NB4 (cell line): ENCODE measurements at regions not wholly inside any gene's neighbourhood (a gene's known extent, or its start where the extent isn't known, plus 50 kb on each side); places are given as distances from the start of the nearest gene placed in this dataset.

Source experiments
- MYC ChIP-seq: IDR thresholded peaks from 2 replicates; pipeline ENCODE4 v1.6.1; 2011; ENCODE audit warnings: low read depth, low read length
- POLR2A ChIP-seq: IDR thresholded peaks from 2 replicates; pipeline ENCODE4 v1.6.1; 2011; ENCODE audit warnings: mild to moderate bottlenecking; ENCODE audit not compliant: insufficient read length; ENCODE audit errors: extremely low read depth
- TF ChIP-seq, protein P1 (sequence below): IDR thresholded peaks from one replicate; pipeline ENCODE4 v1.5.1; 2012; ENCODE audit warnings: low read depth, low read length

DNA sequence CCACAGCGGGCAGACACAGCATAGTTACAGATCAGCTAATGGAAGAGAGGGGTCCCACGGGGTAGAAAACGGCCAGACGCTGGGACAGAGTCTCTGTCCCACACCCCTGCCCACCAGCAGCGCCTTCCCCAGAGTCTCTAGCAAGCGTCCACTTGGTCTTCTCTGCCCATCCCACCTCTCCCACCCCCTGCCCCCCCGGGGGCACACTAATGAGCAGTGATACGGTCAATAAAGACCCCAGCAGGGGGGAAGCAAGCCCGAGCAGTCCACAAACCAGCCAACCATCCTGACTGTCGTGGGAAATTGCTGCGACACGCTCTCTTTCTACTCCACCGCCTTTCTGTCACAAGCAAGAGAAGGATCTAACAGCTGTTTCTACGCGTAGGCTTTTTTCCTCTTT, 374.7 kb downstream of the NPHP4 start:
- TF ChIP-seq, protein P1, sequence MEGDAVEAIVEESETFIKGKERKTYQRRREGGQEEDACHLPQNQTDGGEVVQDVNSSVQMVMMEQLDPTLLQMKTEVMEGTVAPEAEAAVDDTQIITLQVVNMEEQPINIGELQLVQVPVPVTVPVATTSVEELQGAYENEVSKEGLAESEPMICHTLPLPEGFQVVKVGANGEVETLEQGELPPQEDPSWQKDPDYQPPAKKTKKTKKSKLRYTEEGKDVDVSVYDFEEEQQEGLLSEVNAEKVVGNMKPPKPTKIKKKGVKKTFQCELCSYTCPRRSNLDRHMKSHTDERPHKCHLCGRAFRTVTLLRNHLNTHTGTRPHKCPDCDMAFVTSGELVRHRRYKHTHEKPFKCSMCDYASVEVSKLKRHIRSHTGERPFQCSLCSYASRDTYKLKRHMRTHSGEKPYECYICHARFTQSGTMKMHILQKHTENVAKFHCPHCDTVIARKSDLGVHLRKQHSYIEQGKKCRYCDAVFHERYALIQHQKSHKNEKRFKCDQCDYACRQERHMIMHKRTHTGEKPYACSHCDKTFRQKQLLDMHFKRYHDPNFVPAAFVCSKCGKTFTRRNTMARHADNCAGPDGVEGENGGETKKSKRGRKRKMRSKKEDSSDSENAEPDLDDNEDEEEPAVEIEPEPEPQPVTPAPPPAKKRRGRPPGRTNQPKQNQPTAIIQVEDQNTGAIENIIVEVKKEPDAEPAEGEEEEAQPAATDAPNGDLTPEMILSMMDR, result no peak
- no peak for TF ChIP-seq POLR2A
- no peak for TF ChIP-seq MYC
